ENCODE measurements at regions not wholly inside any gene's neighbourhood (a gene's known extent, or its start where the extent isn't known, plus 50 kb on each side); places are given as distances from the start of the nearest gene placed in this dataset.
"Not testable (repeated sequence)": the region's sequence is repeated elsewhere in the genome, so short reads cannot be mapped to it uniquely, and the experiment has no call there.

DNA sequence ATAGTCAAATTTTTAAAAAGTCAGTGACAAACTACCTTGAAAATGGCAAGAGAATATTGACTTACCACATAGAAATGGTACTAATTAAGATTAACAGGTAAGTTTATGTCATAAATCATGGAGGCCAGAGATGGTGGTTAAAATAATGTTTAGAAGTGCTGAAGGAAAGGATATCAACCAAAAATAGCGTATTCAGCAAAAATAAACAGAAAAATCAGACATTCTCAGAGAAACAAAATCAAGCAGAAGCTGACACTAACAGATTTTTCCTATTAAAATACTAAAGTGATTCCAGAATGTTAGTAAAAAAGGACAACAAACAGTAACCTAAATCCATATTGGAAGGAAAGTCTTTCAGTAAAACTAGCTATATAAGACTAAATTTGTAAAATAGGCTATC lies 959.9 kb upstream of the CDH10 start:
- in situ Hi-C loops (cut with HindIII; ENCODE audit: low pct_unique_long_range_greater_than_20kb, low sequenced_read_pairs): no loop called here
- DNase-seq (ENCODE audit: low read depth): no peak

DNA sequence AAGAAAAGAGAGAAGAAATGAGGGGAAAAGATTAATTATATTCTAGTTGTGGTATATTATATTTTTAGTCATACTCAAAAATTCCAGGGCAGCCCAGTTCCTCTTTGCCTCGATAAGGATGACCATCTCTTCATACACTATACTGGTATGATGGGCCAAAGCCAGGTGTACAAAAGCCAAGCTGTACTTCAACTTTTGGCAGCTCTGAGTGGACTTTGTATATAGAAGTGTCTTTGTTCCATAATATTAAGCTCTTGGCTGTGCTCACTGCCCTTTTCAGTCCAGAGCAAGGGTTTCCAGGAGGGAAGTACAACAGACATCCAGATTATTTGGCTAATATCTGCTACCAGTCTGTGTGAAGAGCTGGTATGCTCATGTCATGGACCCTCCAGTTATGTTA lies 934.3 kb upstream of the CDH10 start:
- in situ Hi-C loops (cut with HindIII; ENCODE audit: low pct_unique_long_range_greater_than_20kb, low sequenced_read_pairs): no loop called here
- DNase-seq (ENCODE audit: low read depth): no peak

- in situ Hi-C loops (cut with HindIII; ENCODE audit: low pct_unique_long_range_greater_than_20kb, low sequenced_read_pairs): no loop called here
- no peak for DNase-seq (ENCODE audit: low read depth)
Observed at GRCh38 chr5:25573691-25574090, 928.9 kb upstream of the CDH10 start.

GRCh38 chr5:25570067-25570583 lies 925.3 kb upstream of the CDH10 start:
- in situ Hi-C loops (cut with HindIII; ENCODE audit: low pct_unique_long_range_greater_than_20kb, low sequenced_read_pairs): no loop called here

DNA sequence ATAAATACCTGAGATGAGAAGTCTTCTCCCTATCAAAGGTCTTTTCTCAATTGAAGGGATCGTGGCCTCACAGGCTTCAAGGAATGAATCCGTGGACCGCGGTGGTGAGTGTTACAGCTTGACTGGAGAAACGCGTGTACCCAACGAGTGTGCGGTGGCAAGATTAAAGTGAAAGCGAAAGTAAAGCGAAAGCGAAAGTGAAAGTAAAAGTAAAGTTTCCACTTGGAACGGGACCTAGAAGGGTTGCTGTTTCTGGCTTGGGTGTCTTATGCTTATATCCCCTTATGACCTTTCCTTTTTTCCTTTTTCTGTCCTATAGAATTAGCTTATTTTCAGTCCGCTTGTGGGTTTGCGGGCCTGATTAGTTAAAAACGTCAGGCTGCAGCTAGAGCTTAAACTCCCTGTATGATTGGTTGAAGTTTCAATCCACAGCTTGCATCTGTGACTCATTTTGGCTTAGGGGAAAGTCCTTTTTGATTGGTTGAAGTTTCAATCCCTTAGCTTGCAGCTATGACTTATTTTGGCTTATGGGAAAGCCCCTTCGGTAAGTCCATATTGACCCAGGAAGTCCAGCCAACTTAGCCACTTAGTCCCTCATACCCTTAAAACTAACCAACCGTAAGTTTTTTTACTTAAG lies 924.3 kb upstream of the CDH10 start:
- DNase-seq (ENCODE audit: low read depth): no peak
- in situ Hi-C loops (cut with HindIII; ENCODE audit: low pct_unique_long_range_greater_than_20kb, low sequenced_read_pairs): no loop called here

More at GRCh38 chr5:25570067-25570583, 925.3 kb upstream of the CDH10 start:
- no peak for DNase-seq (ENCODE audit: low read depth)

DNA sequence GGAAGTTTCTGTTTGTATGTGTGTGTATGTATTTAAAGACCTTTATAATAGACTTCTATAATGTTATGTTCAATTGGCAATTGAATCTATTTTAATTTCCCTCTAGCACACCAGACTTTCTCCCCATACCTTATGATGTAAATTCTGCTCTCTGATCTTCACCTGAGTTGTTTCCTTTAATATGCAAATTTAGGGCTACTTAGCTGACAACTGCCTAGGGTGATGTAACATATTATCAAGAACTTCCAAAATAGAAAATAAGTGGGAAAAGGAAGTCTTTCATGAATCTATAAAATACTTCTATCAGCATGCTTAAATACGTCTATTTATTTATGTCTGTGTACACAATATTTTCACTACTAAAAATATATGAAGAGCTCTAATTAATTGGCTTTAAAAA lies 923.5 kb upstream of the CDH10 start:
- in situ Hi-C loops (cut with HindIII; ENCODE audit: low pct_unique_long_range_greater_than_20kb, low sequenced_read_pairs): no loop called here
- no peak for DNase-seq (ENCODE audit: low read depth)

DNA sequence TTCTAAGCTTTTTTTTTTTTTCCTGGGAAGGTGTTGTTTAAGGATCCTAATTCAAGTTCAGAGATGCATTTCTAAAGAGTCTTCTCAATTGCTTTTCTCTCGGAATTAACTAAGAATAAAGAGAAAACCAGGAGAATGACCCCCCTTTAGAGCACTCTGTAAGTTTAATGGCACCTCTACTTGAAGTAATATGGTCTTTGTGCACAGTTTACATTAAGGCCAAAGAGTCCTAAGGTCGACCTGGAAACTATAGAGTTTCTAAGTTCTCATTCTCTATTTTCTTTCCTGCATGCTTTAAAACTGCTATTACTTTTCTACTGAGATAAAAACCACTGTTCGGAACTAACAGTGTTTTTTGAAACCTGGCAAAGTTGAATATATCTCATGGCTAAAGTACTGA lies 923.1 kb upstream of the CDH10 start:
- in situ Hi-C loops (cut with HindIII; ENCODE audit: low pct_unique_long_range_greater_than_20kb, low sequenced_read_pairs): no loop called here
- no peak for DNase-seq (ENCODE audit: low read depth)

DNA sequence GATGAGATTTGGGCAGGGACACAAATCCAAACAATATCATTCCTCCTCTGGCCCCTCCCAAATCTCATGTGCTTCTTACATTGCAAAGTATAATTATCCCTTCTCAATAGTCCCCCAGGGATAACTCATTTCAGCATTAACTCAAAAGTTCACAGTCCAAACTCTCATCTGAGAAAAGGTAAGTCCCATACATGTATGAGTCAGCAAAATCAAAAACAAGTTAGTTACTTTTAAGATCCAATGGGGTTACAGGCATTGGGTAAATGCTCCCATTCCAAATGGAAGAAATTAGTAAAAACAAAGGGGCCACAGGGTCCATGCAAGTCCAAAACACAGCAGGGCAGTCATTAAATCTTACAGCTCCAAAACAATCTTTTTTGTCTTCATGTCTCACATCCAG lies 917.9 kb upstream of the CDH10 start:
- in situ Hi-C loops (cut with HindIII; ENCODE audit: low pct_unique_long_range_greater_than_20kb, low sequenced_read_pairs): no loop called here
- DNase-seq (ENCODE audit: low read depth): no peak

GRCh38 chr5:25554077-25554476 lies 909.3 kb upstream of the CDH10 start:
- DNase-seq (ENCODE audit: low read depth): no peak
- in situ Hi-C loops (cut with HindIII; ENCODE audit: low pct_unique_long_range_greater_than_20kb, low sequenced_read_pairs): no loop called here

- in situ Hi-C loops (cut with HindIII; ENCODE audit: low pct_unique_long_range_greater_than_20kb, low sequenced_read_pairs): no loop called here
- DNase-seq (ENCODE audit: low read depth): no peak
Observed at GRCh38 chr5:25552871-25553481, 908.2 kb upstream of the CDH10 start.

DNA sequence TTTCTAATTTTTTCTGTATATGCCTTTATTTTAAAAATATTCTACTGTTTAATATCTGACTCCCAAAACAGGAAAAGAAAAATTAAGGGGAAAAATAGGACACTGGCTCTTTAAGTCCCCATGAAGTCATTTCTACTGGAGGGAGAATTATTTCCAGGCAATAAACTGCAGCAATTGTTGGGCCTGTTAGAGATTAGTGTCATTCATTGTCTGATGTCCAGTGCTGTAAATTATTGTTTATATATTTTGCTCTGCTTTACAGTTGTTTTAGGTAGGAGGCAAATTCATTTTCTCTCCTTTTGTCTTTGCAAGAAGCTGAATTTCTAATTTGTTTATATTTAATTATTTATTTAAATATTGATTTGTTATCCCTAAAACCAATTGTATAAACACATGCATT lies 906.0 kb upstream of the CDH10 start:
- in situ Hi-C loops (cut with HindIII; ENCODE audit: low pct_unique_long_range_greater_than_20kb, low sequenced_read_pairs): no loop called here
- no peak for DNase-seq (ENCODE audit: low read depth)

DNA sequence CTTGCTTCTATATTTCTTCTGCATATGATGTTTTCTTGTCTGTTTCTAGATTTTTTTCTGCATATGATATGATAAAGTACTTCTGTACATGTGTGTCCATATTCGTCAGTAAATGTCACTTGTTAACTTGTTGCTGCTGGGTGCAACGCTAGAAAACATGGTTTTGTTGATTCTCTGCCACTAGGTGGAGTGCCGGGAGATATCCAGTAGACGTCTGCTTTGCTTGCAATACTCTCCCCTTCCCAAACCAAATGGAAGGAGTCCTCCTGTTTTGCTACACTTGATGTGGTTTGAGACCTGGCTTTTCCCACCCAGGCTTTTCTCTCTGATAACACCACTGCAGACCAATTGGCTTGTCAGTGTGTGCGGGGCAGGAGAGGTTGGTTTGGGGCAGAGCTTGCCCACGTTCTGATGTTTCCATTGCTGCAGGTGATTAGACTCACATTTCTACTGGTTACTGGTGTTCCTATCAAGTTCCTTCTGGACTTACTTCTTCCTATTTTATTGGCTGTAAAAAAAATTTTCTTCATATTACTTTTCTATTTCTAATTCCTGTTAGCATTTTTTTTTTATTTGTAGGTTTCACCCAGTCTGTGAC lies 900.0 kb upstream of the CDH10 start:
- in situ Hi-C loops (cut with HindIII; ENCODE audit: low pct_unique_long_range_greater_than_20kb, low sequenced_read_pairs): no loop called here
- DNase-seq (ENCODE audit: low read depth): peak; percentile 25

- in situ Hi-C loops (cut with HindIII; ENCODE audit: low pct_unique_long_range_greater_than_20kb, low sequenced_read_pairs): no loop called here
- no peak for DNase-seq (ENCODE audit: low read depth)
Observed at GRCh38 chr5:25540628-25541027, 895.9 kb upstream of the CDH10 start.

- DNase-seq (ENCODE audit: low read depth): no peak
Observed at GRCh38 chr5:25539536-25539935, 894.8 kb upstream of the CDH10 start.

GRCh38 chr5:25536461-25536860 lies 891.7 kb upstream of the CDH10 start:
- in situ Hi-C loops (cut with HindIII; ENCODE audit: low pct_unique_long_range_greater_than_20kb, low sequenced_read_pairs): not testable (repeated sequence)

More at GRCh38 chr5:25539536-25539935, 894.8 kb upstream of the CDH10 start:
- in situ Hi-C loops (cut with HindIII; ENCODE audit: low pct_unique_long_range_greater_than_20kb, low sequenced_read_pairs): no loop called here

DNA sequence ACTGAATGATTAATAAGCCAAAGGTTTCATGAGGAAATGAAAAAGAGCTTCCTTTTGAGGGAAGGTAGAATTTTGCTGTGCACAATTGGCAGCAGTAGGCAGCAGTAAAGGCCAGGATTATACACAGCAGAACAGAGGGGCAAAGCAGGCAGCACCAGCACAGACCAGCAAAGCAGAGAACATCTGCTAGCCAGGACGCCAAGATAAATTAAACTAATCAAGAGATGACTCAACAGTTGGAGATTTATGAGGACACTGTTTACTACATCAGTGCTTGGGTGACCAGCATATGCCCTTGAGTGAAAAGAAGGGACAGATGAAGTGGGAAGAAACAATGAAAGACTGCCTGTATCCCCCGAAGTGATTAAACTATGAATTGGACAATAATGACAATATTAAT lies 871.4 kb upstream of the CDH10 start:
- in situ Hi-C loops (cut with HindIII; ENCODE audit: low pct_unique_long_range_greater_than_20kb, low sequenced_read_pairs): no loop called here
- DNase-seq (ENCODE audit: low read depth): no peak

More at GRCh38 chr5:25536461-25536860, 891.7 kb upstream of the CDH10 start:
- DNase-seq (ENCODE audit: low read depth): not testable (repeated sequence)

GRCh38 chr5:25515525-25515924 lies 870.7 kb upstream of the CDH10 start:
- in situ Hi-C loops (cut with HindIII; ENCODE audit: low pct_unique_long_range_greater_than_20kb, low sequenced_read_pairs): no loop called here
- DNase-seq (ENCODE audit: low read depth): no peak

- DNase-seq (ENCODE audit: low read depth): not testable (repeated sequence)
Observed at GRCh38 chr5:25510692-25511091, 865.9 kb upstream of the CDH10 start.

GRCh38 chr5:25508011-25508410 lies 863.2 kb upstream of the CDH10 start:
- DNase-seq (ENCODE audit: low read depth); in situ Hi-C loops (cut with HindIII; ENCODE audit: low pct_unique_long_range_greater_than_20kb, low sequenced_read_pairs): not testable (repeated sequence)

More at GRCh38 chr5:25510692-25511091, 865.9 kb upstream of the CDH10 start:
- in situ Hi-C loops (cut with HindIII; ENCODE audit: low pct_unique_long_range_greater_than_20kb, low sequenced_read_pairs): not testable (repeated sequence)
